HPDE6-E6E7 (cell line): ENCODE measurements at regions not wholly inside any gene's neighbourhood (a gene's known extent, or its start where the extent isn't known, plus 50 kb on each side); places are given as distances from the start of the nearest gene placed in this dataset.

Experiments used
- DNase-seq: peaks from one replicate; pipeline ENCODE4 v3.0.0; 2011; ENCODE audit warnings: missing footprints; ENCODE audit errors: extremely low spot score

DNA sequence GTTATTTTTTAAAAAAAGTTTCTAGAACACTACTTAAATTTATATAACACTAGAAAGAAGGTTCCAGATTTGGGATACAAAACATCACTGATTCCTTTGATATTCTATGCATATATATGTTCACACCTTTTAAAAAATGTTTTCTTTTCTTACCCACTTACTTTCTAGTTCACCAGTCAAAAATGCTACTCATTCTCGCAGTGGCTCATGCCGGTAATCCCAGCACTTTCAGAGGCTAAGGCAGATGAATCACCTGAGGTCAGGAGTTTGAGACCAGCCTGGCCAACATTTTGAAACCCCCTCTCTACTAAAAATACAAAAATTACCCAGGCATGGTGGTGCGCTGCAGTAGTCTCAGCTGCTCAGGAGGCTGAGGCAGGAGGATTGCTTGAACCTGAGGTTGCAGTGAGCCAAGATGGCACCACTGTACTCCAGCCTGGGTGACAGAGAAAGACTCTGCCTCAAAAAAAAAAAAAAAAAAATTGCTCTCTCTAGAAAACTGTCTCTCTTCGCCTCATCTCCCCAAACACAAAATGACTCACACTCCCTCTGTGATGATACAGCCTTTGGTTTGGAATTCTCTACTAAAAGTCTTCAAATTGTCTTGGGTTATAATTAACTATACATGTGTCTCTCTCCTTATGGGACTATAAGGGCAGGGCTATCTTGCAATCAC lies 52.6 kb upstream of the TGFBR2 start:
- no peak for DNase-seq

DNA sequence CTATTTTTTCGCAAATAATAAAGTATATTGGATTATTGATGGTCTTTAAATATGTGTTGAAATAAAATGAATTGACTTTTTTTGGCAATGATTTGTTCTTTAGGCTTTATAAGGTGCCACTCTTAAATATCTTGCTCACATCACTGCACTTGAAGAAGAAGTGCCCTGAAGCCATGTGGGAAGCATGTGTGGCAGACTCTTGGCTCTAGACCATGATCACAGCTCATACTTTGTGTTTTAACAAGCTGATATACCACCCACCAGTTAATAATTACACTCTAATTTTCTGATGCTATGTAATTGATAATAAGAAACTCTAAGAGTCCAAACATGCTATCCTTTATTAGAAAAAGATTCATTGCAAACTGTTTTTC lies 52.1 kb upstream of the TGFBR2 start:
- DNase-seq, result no peak

DNA sequence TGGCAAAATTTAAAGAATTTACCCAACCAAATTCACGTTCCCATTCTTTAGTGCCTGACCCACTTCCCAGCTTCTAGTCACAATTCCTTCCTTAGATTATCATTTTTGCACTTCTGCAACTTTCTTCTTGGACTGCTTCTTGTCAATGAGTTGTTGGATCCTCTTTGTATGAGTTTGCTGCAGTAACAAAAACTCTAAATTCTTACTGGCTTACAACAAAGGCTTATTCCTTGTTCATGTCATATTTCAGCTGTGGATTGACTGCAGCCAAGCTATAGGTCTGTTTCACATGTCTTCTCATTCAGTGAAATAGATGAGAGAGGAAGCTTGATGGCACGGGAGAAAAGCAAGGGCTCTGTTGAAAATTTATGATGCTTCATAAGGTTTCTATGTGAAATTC lies 50.4 kb upstream of the TGFBR2 start:
- DNase-seq, result no peak
